ENCODE measurements at regions not wholly inside any gene's neighbourhood (a gene's known extent, or its start where the extent isn't known, plus 50 kb on each side); places are given as distances from the start of the nearest gene placed in this dataset.

- TF ChIP-seq EZH2 (IDR thresholded peaks at IDR 0.05; ENCODE audit: low read length, missing control alignments) (no peak), CTCF (conservative IDR thresholded peaks at IDR 0.05 in 1 of 2, IDR thresholded peaks at IDR 0.05 in 1 of 2; ENCODE audit: low read depth in 1 of 2, low read length in 2 of 2) (no peak)
Observed at GRCh38 chr7:69062020-69062765, 536.1 kb upstream of the AUTS2 start.

Measured in fibroblast of lung (primary cell).